ENCODE measurements at regions not wholly inside any gene's neighbourhood (a gene's known extent, or its start where the extent isn't known, plus 50 kb on each side); places are given as distances from the start of the nearest gene placed in this dataset.

DNA sequence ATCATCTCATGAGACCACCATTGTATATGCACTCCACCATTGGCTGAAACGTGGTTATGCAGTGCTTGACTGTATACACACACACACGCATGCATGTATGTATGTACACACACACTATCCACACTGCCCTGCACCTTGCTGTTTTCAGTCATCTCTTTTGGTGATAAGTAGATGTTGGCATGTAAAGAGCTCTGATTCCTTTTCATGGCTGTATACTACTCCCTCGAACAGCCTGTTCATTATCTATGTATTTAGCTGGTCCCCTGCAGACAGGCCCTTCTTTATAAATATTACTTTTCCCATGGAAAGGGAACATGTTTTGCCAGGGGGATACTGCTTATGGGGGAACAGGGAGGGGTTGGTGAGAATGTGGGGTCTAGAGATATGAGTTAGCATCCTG is 349.4 kb downstream of the FOXL1 start:
- TF ChIP-seq POLR2A (IDR thresholded peaks at IDR 0.05; ENCODE audit: low read depth, low read length) (no peak), TAF1 (IDR thresholded peaks at IDR 0.05; ENCODE audit: borderline replicate concordance, low read depth, low read length) (no peak)

Measured in GM12892 (cell line).